GM18519 (cell line): ENCODE measurements at regions not wholly inside any gene's neighbourhood (a gene's known extent, or its start where the extent isn't known, plus 50 kb on each side); places are given as distances from the start of the nearest gene placed in this dataset.

Experiments
- ATAC-seq: cut with Tn5 transposase; IDR thresholded peaks from one replicate; pipeline ENCODE4 v1.9.1; 2021; ENCODE audit warnings: mild to moderate bottlenecking, moderate library complexity; ENCODE audit not compliant: unreplicated experiment, low FRiP score

DNA sequence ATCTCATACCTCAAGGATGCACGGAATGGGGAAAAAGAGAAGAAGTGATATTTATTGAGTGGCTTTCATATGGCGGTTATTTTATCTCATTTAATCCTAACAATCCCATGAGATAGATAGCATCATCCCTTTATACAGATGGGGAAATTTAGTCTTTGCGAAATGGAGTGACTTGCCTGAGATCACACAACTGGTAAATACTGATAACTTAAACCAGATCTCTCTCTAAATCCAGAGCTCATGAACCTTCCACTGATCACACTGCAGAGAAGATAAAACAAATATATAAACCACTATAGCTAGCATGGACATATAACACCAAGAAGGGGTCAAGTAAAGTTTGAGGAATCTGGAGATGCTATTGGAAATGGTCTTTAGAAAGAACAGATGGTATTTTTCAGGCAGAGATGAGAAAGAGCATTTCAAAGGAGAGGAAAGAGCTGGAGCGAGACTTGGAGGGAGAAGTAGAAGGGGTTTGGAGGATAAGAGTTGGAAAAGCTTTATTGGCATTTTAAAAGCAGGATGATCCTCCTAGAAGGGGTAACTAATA, 139.8 kb upstream of the TNFAIP3 start:
- no peak for ATAC-seq

DNA sequence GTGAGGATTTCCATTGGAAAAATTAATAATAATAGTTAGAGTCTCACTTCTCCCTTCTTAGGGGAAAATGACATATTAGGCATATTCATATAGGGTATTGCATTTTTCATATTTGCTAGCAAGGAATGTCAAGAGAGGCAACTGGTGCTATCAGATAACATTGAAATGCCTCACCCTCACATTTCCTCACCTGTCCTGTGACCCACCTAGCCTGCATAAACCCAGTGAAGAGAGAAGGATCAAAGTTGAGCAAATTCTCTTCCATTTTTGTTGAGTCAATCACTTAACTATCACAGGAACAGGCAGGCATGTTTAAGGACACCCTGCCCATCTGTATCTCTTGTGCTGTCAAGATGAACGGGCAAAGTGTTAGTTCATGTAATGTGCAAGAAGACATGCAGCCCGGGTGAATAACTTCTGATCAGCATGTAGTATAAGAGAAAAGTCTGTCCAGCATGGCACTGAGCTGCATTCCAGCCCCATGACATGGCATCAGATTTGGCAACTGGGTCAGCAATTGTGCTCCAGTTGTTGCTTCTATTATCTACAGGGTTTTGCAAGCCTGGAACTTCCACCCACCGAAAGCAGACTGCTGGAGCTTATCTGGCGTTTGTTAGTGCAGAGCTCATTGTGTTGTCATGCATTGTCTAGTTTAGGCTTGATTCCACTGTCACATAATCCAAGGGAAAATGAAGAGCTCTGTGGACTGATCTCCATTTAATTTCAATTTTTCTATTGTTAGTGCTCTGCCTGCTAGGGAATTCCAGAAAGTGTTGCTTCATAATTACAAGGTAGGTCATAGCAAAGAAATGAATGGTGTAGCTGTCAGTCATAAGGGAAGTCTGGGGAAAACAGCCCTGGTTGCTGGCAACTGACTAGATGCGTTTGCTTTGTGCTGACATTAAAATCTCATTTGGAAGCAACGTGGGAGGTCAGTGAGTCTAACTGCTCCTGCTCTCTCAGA, 138.4 kb upstream of the TNFAIP3 start:
- ATAC-seq = no peak

DNA sequence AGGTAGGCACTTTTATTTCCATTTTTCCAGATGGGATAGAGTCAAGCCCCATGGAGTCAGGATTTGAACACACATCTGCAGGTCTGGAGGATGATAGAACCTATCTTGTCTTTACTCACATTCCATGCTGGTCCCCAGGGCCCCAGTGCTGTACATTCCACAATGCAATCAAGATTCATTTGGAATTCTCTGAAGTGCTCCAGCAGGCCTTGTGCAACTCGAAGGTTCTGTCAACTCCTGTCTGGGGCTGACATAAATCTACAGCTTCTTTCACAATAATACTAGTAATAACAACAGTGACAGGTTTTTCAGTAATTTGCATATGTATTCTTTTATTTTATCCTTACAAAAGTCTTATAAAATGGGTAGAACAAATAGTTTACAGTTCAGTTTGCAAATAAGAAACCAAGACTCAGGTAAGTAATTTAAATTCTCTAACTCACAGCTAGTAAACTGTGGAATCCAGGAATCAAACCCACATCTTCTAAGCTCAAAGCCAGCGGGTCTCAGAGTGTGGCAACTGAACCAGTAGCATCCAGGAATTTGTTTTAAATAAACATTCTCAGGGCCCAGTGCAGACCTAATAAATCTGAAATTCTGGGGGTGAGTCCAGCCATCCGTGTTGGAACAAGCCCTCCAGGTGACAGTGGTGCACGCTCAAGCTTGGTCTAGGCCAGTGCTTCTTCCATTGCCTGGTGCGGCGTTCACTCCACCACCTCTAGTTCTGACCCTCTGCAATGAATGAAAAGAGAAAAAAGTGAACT, 137.0 kb upstream of the TNFAIP3 start:
- no peak for ATAC-seq

DNA sequence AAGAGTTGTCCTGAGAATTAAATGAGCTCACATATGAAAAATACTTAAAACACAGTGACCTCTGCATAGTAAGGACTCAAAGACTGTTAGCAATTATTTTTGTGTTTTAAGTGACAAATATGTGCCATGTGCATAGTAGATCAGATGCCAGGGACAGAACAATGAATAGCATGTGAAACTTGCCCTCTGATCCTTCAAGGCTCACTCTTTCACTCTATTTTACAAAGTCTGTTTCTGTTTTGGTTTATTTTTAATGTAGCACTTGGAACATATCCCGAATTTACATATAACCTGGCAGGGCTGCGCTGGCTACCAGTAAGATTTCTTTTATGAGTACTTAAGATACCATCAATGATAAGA, 135.5 kb upstream of the TNFAIP3 start:
- ATAC-seq = no peak

DNA sequence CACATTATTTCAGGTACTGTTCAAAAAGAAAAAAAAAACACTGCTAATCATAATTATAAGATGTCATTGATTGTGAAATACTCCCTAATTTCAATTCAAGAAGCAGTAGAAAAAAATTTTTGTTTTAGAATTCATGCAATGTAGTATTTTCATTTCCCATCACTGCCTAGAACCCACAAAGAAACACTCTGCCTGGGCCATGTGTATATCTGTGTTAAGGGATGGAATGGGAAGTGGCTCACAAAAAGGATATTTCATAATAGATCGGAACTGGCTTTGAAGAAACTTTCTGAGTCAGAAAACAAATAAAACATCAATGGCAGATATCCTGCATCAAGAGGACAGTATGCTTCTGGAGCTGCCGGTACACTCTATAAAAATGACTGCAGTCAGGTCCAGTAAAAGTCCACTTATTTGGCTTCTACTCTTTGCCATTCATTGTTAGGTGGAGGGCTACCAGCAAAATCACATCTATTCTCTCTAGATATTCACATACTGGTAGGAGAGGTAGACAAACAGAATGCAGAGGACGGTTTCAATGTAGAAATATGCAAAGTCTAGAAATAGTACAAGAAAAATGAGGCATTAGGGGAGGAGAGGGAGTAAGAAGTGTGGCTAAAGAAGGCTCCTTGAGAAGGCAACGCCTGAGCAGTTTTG, 135.0 kb upstream of the TNFAIP3 start:
- no peak for ATAC-seq

DNA sequence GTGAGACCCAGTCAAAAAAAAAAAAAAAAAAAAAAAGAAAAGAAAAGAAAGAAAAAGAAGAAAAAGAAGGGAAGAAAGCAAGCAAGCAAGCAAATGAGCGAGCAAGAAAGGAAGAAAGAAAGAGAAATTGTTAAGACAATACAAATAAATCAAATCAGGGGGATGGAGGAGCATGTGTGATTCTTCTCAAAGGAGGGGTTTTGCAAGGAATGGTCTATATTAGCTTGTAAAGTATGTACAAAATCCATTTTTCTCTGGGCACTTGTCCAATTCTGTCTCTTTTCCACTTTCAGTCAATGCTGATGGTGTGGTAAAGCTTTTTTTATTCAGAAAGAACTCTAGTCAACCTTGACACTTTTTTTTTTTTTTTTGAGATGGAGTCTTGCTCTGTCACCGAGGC, 133.7 kb upstream of the TNFAIP3 start:
- ATAC-seq = no peak

DNA sequence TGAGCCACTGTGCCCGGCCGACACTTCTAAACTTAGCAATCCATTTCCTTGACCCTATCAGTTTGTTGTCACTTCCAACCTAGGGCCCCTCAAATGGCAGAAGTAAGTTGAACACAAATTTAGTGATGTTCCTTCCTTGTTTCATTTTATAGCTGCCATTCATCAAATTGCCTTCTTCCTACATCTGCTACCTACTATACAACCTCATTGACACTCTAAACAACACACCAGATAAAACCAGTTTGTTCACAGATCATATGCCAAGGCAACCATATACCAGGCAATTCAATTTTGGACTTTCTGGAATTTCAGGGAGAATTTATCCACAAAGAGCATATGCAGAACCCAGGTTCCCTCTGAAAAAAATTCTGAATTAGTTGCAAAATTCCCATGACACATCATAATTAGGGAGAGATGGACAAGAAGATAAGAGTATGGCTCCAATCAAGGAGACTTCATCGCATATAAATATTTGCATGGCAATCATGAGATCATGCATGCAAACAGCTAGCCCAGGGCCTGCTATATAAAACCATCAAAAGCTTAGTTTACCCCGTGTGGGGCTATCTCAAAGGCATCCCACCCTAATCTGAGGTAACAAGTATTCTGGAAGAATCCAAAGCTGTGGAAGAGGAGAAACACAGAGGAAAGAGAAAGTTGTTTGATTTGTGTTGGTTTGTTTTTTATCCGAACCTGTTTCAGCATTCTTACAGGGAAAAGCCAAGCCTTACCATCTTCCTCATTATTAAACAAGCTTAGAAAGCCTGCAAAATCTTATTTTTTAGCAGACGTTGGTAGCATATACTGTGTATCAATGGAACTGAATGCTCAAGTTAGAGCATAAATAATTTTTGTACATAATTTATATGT, 132.8 kb upstream of the TNFAIP3 start:
- no peak for ATAC-seq

DNA sequence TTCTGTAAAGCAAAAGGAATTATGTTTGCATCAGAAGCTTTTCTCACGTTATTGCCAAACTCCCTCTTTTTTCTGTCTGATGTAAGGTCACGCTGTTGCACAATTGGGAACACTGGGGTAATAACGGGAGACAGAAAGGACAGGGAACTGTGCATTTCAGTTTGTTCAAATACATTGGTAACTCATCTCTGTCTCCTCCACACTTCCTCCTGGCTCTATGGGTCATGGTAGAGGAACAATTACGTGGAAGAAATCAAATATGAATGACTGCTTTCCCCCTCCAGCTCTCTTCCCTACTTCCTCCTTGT, 132.2 kb upstream of the TNFAIP3 start:
- ATAC-seq = no peak

DNA sequence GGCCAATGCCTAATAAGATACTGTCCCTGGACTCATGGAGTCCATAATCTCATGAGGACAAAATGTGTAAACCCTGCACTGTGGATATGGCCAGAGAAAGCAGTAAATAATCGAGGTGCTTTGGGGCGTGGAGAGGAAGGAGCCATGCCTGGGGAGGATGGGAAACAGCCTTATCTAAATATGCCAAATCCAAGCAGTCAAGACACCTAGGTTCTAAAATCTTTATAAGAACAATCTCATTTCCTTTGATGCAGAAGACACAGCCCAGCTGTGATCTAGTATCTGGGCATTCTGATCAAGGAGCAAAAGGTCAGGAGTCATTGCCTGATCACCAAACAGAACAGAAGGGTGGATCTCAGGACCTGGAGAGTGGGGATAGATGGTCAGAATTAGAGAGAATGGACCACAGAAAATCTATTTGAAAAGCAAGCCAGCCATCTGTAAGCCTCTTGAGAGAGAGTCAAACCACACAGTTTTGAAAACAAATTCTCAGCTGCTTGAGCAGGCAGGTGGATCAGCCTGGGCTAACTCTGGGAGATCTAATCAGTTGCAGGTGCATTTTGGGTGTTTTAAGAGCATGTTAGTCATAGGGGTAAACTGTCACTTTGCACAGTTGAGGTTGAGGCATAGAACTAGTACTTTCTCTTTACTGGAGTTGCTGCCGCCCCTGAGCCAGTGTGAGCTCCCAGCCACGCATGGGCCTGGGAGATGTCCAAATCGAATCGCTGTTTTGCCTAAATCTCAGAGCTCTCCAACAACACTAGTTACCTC, 130.8 kb upstream of the TNFAIP3 start:
- ATAC-seq = peak; percentile 79

DNA sequence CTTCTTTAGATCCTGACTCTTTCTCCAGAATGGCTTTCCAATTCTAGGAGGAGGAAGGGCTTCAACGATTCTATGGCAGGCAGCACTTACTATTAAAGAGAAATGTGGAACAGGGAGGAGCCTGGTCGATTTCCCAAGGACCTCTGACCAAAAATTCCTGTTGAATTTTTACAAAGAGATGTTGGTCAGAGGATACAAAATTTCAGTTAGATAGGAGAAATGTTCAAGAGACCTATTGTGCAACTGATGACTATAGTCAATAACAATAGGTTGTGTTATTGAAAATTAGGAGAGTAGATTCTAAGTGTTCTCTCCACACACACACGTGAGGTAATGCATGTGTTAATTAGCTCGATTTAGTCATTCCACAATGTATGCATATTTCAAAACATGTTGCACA, 130.1 kb upstream of the TNFAIP3 start:
- ATAC-seq = no peak

DNA sequence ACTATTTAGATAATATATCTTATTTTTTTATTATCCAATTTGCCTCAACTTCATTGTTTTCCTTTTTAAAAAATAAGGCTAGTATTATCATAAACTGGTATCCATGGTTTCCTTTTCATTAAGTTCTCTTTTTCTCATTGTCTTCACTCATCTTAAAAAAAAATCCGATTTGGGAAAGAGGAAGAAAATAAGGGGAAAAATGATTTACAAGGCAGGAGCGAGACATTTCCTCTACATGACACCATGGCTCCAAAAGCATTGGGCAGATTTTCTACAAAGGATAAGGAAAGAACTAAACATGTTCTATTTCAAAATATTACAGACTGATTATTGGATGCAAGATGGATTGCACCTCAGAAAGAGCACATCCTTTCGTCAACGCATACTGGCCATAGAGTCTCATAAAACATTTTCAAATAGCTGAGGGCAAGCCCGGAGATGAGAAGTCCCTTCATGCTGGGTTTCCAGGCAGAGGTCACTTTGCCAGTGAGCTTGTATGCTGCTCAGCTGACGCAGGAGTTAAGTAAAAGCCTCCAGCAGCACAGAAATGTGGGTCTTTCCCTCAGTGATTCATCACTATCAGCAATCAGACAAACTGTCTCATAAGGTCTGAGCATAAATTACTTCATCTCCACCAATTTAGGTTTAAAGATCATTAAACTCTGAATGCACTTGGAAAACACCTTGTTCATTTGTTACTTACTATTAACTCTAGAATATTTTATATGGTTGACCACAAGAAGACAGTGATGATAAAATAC, 129.0 kb upstream of the TNFAIP3 start:
- no peak for ATAC-seq

DNA sequence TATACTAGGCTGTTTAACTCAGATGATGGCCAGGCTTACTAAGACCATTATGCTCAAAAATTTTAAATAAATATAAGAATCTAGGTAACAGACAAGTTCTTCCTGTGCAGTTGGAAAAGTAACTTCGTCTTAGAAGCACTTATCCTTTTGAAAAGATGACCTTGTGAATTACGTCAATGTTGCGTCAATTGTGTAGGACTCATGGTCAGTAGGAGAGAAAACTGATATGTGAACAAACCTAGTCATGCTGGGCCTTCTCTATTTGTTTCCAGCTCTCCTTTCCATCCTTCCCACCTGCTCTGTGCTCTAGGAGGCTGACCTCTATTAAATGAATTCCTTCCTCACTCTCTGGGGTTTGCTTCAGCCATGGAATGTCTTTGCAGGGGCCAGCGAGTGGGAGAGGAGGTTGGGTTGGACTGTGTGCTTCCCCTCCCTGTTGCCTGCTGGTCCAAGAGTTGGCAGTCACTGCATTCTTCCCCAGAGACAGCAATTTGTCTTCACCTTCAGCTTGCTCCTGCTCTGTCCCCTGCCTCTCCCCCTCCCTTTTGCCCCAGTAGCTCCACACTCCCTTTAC, 128.0 kb upstream of the TNFAIP3 start:
- ATAC-seq = no peak

DNA sequence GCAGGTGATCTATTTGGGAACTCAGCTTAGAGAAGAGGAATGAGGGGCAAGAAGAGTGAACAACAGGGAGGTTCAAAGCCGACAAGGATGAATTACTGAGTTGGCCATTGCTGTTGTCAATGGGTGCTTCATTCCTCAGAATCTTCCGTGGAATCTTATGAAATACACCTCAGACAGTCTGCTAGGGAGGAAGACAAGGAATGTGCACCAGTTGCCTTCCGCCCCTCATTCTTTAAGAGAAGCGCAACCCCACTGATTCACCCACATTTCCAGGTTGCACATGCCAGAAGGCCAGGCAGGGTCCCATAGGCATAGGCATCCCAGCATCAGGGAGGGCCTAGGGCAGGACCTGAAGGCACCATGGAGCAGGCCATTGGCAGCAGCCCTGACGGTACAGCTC, 127.5 kb upstream of the TNFAIP3 start:
- no peak for ATAC-seq

DNA sequence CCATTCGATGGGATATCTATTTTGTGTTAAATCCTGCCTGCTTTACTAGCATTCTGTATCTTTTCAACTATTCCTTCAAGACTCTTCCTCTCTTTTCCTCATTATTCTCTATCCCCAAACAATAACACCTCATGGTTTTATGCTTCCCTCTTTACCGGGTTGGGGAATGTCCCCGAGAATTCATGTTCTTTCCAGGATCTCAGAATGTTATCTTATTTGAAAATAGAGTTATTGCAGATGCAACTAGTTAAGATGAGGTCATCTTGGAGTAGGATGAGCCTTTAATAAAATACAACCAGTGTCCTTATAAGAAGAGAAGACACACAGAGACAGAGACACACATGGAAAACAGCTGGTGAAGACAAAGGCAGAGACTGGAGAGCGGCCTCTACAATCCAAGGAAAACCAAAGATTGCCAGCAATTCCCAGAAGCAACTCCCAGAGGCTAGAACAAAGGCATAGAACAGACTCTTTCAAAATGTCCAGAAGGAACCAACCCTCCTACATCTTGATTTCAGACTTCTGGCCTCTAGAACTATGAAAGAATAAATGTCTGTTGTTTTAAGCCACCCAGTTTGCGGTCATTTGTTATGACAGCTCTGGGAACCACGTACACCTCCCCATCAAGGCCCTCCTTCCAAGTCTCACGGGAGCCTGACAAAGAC, 126.8 kb upstream of the TNFAIP3 start:
- ATAC-seq = no peak

DNA sequence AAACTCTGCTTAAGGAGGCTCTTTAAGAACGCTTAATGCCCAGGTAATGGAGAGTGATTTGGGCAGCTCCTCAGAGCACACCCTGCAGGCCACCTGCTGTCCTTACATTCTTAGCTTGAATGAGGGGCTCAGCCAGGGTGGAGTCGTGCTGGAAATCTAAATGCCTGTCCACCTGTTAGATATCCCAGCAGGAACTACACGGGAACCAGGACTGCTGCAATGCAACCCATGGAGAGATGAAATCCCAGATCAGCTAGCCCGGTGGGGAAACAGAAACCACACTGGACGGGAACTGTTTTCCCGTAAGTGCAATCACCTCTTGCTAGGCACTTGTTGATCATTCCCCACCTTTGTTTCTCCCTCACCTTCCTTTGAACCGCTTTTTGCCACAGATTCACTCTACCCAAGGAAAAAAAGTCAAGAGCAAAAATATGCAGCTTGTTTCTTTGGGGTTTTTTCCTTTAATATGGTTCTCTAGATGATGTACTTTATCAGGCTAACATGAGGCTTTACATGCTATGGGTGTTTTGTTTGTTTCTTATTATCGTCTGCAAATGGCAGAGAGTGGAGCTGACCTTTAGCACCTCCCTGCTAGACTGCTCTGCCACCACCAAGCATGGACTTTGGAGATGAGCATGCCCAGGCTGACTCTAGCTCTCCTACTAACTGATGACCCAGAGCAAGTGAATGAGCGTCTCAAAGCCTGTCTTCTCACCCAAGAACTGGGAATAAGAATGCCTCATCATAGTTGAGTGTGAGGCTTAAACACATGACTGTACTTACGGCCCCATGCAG, 125.9 kb upstream of the TNFAIP3 start:
- no peak for ATAC-seq

DNA sequence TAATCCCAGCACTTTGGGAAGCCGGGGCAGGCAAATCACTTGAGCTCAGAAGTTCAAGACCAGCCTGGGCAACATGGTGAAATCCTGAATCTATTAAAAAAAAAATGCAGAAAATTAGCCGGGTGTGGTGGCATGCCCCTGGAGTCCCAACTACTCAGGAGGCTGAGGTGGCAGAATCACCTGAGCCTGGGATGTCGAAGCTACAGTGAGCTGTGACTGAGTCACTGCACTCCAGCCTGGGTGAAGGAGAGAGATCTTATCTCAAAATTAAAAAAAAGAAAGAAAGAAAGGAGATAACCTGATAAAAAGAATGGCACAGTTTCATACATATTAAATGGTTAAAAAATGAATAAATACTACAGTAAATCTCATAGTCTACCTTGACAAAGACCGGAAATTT, 123.6 kb upstream of the TNFAIP3 start:
- no peak for ATAC-seq

DNA sequence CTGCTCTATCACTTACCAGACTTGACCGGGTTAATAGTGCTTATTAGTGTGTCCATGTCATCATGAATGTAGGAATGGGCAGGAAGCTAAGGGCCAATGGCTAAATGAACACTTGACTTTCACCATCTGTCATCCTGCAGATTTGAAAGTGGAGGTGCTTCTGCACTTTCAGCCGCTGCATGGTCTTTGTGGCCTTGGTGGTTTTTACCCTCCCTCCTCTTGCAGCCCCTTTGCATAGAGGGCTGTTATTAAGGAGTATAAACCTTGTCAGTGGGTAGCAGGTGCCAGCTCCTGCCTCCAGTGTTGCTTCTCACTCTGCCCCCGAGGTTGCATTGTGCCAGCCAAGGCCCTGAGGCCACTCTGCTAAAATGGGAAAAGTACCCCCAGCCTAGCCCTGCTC, 122.2 kb upstream of the TNFAIP3 start:
- ATAC-seq = peak; percentile 61
